Endothelial cell of umbilical vein (primary cell): ENCODE measurements at regions not wholly inside any gene's neighbourhood (a gene's known extent, or its start where the extent isn't known, plus 50 kb on each side); places are given as distances from the start of the nearest gene placed in this dataset.
A peak's percentile ranks its signal among the peaks of the same experiment; 100 is the strongest.

ENCODE experiments used
- BruUV-seq: library from RNA; stranded (reverse); fragments of 400-500 nt; replicated peaks from 2 replicates; lab custom pipeline; 2021; lab: Mats Ljungman, UMichigan
- CTCF ChIA-PET: fragments of 300-600, 350-600 bp; sonication (Branson Sonifier 250); formaldehyde crosslinking; loops from one replicate; lab custom pipeline; 2021; ENCODE audit warnings: antibody characterized with exemption, inconsistent platforms; lab: Charles Lee
- POLR2A ChIA-PET: fragments of 300-600, 350-600 bp; sonication (Branson Sonifier 250); formaldehyde crosslinking; loops from one replicate; lab custom pipeline; 2021; ENCODE audit warnings: antibody characterized with exemption, inconsistent platforms; lab: Charles Lee
- DNase-seq: peaks from one replicate; pipeline ENCODE4 v3.0.0-alpha.2; 2011; ENCODE audit warnings: low read depth, low spot score
- FAIRE-seq: peaks from 2 replicates; lab custom pipeline; 2011; peaks lifted over from hg19 to GRCh38; lab: Jason Lieb, UNC
- H2AFZ ChIP-seq: 2 replicates; pipeline ENCODE4 v1.6.0; 2012; ENCODE audit warnings: low read depth, low read length, control low read depth, inconsistent platforms
- H3K27ac ChIP-seq: 2 replicates; pipeline ENCODE4 v1.5.1; 2011; ENCODE audit warnings: low read depth, mild to moderate bottlenecking, control low read depth, low read length, moderate library complexity; ENCODE audit not compliant: insufficient read depth
- H3K27me3 ChIP-seq, 2 experiments: 2 replicates each; pipeline versions ENCODE4 v1.6.0 to v1.6.1; 2011; ENCODE audit warnings: low read length in 2 of 2, mixed read lengths in 1 of 2; ENCODE audit not compliant: control insufficient read depth in 2 of 2, insufficient read depth in 2 of 2
- H3K36me3 ChIP-seq, 2 experiments: 2 replicates in 1 of 2; 3 replicates in 1 of 2; pipeline ENCODE4 v1.5.1; 2011; ENCODE audit warnings: low read length in 2 of 2, mild to moderate bottlenecking in 1 of 2, moderate library complexity in 1 of 2; ENCODE audit not compliant: control insufficient read depth in 2 of 2, insufficient read depth in 2 of 2; ENCODE audit errors: extremely low read depth in 1 of 2
- H3K4me1 ChIP-seq: 3 replicates; pipeline ENCODE4 v1.5.1; 2011; ENCODE audit warnings: mild to moderate bottlenecking, low read length; ENCODE audit not compliant: control insufficient read depth, insufficient read depth; ENCODE audit errors: extremely low read depth
- H3K4me2 ChIP-seq: 2 replicates; pipeline ENCODE4 v1.6.1; 2011; ENCODE audit warnings: low read length, control low read depth, mixed read lengths; ENCODE audit not compliant: insufficient read depth
- H3K4me3 ChIP-seq, 3 experiments: fragments of 200-600 bp in 1 of 3; sonication (generic), shearing (Covaris generic) in 1 of 3; replicated peaks in 1 of 3; 2 replicates each; pipeline ENCODE4 v1.5.1; 2011 to 2016; ENCODE audit warnings: control low read depth in 3 of 3, low read length in 3 of 3, mild to moderate bottlenecking in 2 of 3, inconsistent platforms in 1 of 3, low read depth in 1 of 3, moderate library complexity in 1 of 3; ENCODE audit not compliant: insufficient read depth in 1 of 3
- H3K79me2 ChIP-seq: 2 replicates; pipeline ENCODE4 v1.6.0; 2012; ENCODE audit warnings: low read length, inconsistent platforms; ENCODE audit not compliant: control insufficient read depth, insufficient read depth
- H3K9ac ChIP-seq: replicated peaks from 2 replicates; pipeline ENCODE3; 2011; ENCODE audit warnings: low read length, control low read depth; ENCODE audit not compliant: insufficient read depth; ENCODE audit errors: extremely low read depth
- H3K9me1 ChIP-seq: replicated peaks from 3 replicates; pipeline ENCODE4 v1.6.0; 2011; ENCODE audit warnings: mild to moderate bottlenecking, low read length; ENCODE audit not compliant: control insufficient read depth, insufficient read depth; ENCODE audit errors: extremely low read depth
- H3K9me3 ChIP-seq: replicated peaks from 2 replicates; pipeline ENCODE4 v1.5.1; 2012; ENCODE audit warnings: low read length, inconsistent platforms; ENCODE audit not compliant: control insufficient read depth, insufficient read depth
- H4K20me1 ChIP-seq: replicated peaks from 2 replicates; pipeline ENCODE3; 2011; ENCODE audit warnings: mild to moderate bottlenecking, low read length; ENCODE audit not compliant: control insufficient read depth, insufficient read depth; ENCODE audit errors: extremely low read depth
- CTCF ChIP-seq, 2 donors: IDR thresholded peaks; 1 replicate in 1 of 2; 2 replicates in 1 of 2; pipeline ENCODE4 v1.5.1; 2011; ENCODE audit warnings: low read length in 2 of 2, mild to moderate bottlenecking in 2 of 2, moderate library complexity in 2 of 2, control low read depth in 1 of 2, inconsistent platforms in 1 of 2, low read depth in 1 of 2; ENCODE audit not compliant: insufficient read depth in 1 of 2; ENCODE audit errors: extremely low read depth in 1 of 2
- EZH2 ChIP-seq: IDR thresholded peaks from 2 replicates; pipeline ENCODE4 v1.6.1; 2012; ENCODE audit warnings: borderline replicate concordance, low read depth, mild to moderate bottlenecking, moderate library complexity, low read length, inconsistent platforms; ENCODE audit not compliant: severe bottlenecking
- FOS ChIP-seq: IDR thresholded peaks from 2 replicates; pipeline ENCODE4 v1.6.1; 2011; ENCODE audit warnings: mild to moderate bottlenecking, low read length, moderate library complexity, borderline replicate concordance; ENCODE audit not compliant: insufficient read depth
- GATA2 ChIP-seq: IDR thresholded peaks from 2 replicates; pipeline ENCODE4 v1.7.0; 2011; ENCODE audit warnings: low read depth, mild to moderate bottlenecking, moderate library complexity, mixed read lengths, low read length; ENCODE audit not compliant: insufficient read length, insufficient read depth
- JUN ChIP-seq: IDR thresholded peaks from 2 replicates; pipeline ENCODE4 v1.6.1; 2011; ENCODE audit warnings: borderline replicate concordance, low read depth; ENCODE audit not compliant: insufficient read length, insufficient read depth
- MAX ChIP-seq: IDR thresholded peaks from 2 replicates; pipeline ENCODE4 v1.6.1; 2011; ENCODE audit not compliant: insufficient read depth, insufficient read length
- MYC ChIP-seq: IDR thresholded peaks from one replicate; pipeline ENCODE4 v1.6.1; 2011; ENCODE audit warnings: mild to moderate bottlenecking, low read depth, low read length
- POLR2A ChIP-seq: IDR thresholded peaks from 2 replicates; pipeline ENCODE4 v1.6.1; 2012; ENCODE audit warnings: low read depth, mild to moderate bottlenecking, control low read depth, low read length
- POLR2AphosphoS5 ChIP-seq: IDR thresholded peaks from 2 replicates; pipeline ENCODE4 v1.6.1; 2012; ENCODE audit warnings: low read depth, mild to moderate bottlenecking, control low read depth, low read length, moderate library complexity; ENCODE audit not compliant: insufficient read depth
- dilution Hi-C: fragments of 300-500 bp; cut with MboI; formaldehyde crosslinking; loops from one replicate; pipeline ENCODE4 v1.15.0; 2019; ENCODE audit warnings: low sequenced_read_pairs; ENCODE audit not compliant: extremely low pct_ligation_motif_present
- intact Hi-C: fragments of 100-400 bp; cut with micrococcal nuclease; formaldehyde crosslinking; loops from one replicate; pipeline ENCODE4 v1.10.0; 2022

- FAIRE-seq, result no peak
- intact Hi-C loops, result no loop called here
- DNase-seq, result no peak
These were observed 456.9 kb downstream of the BCOR start for GRCh38 chrX:39640866-39641265.

GRCh38 chrX:39642071-39642470 is 455.7 kb downstream of the BCOR start:
- Histone ChIP-seq H3K9me3 (no peaks in the 10 kb centered on the region), H3K27me3 (no peaks in the 10 kb centered on the region), H4K20me1 (no peaks in the 10 kb centered on the region), H3K9ac (no peak overlapping the region), H3K79me2 (no peaks in the 10 kb centered on the region), H3K4me2 (no peak overlapping the region), H3K36me3 (no peaks in the 10 kb centered on the region), H2AFZ (peak overlapping the region; percentile 1), H3K9me1 (no peaks in the 10 kb centered on the region), H3K4me3 (no peak overlapping the region), H3K4me1 (peaks cover 8% of the 10 kb centered on the region), H3K27ac (no peak overlapping the region)
- FAIRE-seq, result no peak
- peak; percentile 1 for DNase-seq
- intact Hi-C loops, result no loop called here
- BruUV-seq, result no TSS peak
- CTCF ChIA-PET, result no interaction called here
- TF ChIP-seq POLR2A, result no peak
- TF ChIP-seq MAX, result no peak
- no peak for TF ChIP-seq FOS
- no peak for TF ChIP-seq GATA2
- no peak for TF ChIP-seq EZH2
- TF ChIP-seq CTCF (IDR thresholded peaks at IDR 0.05; ENCODE audit: extremely low read depth in 1 of 2, insufficient read depth in 1 of 2, low read depth in 1 of 2, low read length in 2 of 2), result no peak
- TF ChIP-seq MYC, result no peak
- TF ChIP-seq JUN, result no peak
- TF ChIP-seq POLR2AphosphoS5, result no peak
- dilution Hi-C loops, result no loop called here
- POLR2A ChIA-PET, result no interaction called here

More at GRCh38 chrX:39640866-39641265, 456.9 kb downstream of the BCOR start:
- ChIA-PET POLR2A (no interaction called here), CTCF (no interaction called here)
- H3K4me3 ChIP-seq, result no peak overlapping the region
- H3K36me3 ChIP-seq, result no peaks in the 10 kb centered on the region
- dilution Hi-C loops, result no loop called here
- no peak overlapping the region for H3K4me2 ChIP-seq
- H3K79me2 ChIP-seq, result no peaks in the 10 kb centered on the region
- no peak overlapping the region for H3K9ac ChIP-seq
- H3K9me3 ChIP-seq, result no peaks in the 10 kb centered on the region
- H3K27ac ChIP-seq, result no peak overlapping the region
- no peaks in the 10 kb centered on the region for H4K20me1 ChIP-seq
- no TSS peak for BruUV-seq
- H3K4me1 ChIP-seq, result peaks cover 8% of the 10 kb centered on the region
- no peaks in the 10 kb centered on the region for H3K27me3 ChIP-seq
- no peak for TF ChIP-seq FOS
- no peak overlapping the region for H2AFZ ChIP-seq
- H3K9me1 ChIP-seq, result no peaks in the 10 kb centered on the region
